ENCODE measurements at regions not wholly inside any gene's neighbourhood (a gene's known extent, or its start where the extent isn't known, plus 50 kb on each side); places are given as distances from the start of the nearest gene placed in this dataset.

DNA sequence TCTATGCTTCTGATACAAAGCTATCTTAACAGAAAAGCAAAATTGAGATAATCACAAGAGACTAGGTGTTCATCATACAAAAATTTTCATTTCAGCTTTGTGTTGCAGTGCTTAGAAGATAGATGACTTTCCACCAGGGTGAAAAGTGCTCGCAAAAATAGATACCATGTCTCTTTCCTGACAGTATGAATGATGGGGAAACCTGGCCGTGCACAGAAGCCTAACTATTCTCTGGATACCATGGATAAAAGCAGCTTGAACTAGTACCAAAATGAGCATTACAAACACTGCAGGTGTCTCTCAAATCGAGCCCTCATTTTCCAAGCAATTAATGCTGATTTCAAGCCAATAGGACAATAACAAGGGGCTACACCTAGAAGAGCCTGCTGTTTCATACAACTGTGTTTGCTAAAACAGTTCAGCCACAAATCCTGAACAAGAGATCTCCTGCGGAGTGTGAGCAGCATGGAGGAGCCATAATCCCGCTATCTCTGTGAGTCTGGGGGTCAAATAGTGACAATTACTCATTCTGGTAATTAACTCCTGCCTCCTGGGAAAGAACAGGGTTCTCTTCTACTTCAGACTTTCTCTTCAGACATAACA lies 507.6 kb downstream of the PID1 start:
- TF ChIP-seq CTCF (IDR thresholded peaks at IDR 0.05) (no peak), POLR2A (IDR thresholded peaks at IDR 0.05) (no peak), POLR2AphosphoS5 (IDR thresholded peaks at IDR 0.05) (no peak)
